ENCODE measurements at regions not wholly inside any gene's neighbourhood (a gene's known extent, or its start where the extent isn't known, plus 50 kb on each side); places are given as distances from the start of the nearest gene placed in this dataset.

- TF ChIP-seq POLR2AphosphoS5 (IDR thresholded peaks at IDR 0.05) (no peak), CTCF (IDR thresholded peaks at IDR 0.05) (no peak), POLR2A (IDR thresholded peaks at IDR 0.05) (no peak), EP300 (IDR thresholded peaks at IDR 0.05) (no peak)
Measured at GRCh38 chr18:68532328-68532885, 182.5 kb downstream of the TMX3 start.

All from upper lobe of left lung (tissue), 4 donors.